GM18505 (cell line): ENCODE measurements at regions not wholly inside any gene's neighbourhood (a gene's known extent, or its start where the extent isn't known, plus 50 kb on each side); places are given as distances from the start of the nearest gene placed in this dataset.

Experiments
- ATAC-seq: cut with Tn5 transposase; IDR thresholded peaks from one replicate; pipeline ENCODE4 v1.9.1; 2021; ENCODE audit not compliant: unreplicated experiment
- POLR2A ChIP-seq: IDR thresholded peaks from 4 replicates; pipeline ENCODE4 v1.6.1; 2011; ENCODE audit warnings: borderline replicate concordance; ENCODE audit not compliant: insufficient read depth, insufficient read length; ENCODE audit errors: extremely low read depth

- ATAC-seq = no peak
- TF ChIP-seq POLR2A = no peak
Measured at GRCh38 chr12:91511795-91512420, 329.3 kb upstream of the DCN start.

GRCh38 chr12:91507754-91508153, 325.1 kb upstream of the DCN start:
- TF ChIP-seq POLR2A = no peak

GRCh38 chr12:91506452-91506851, 323.8 kb upstream of the DCN start:
- ATAC-seq = no peak
- TF ChIP-seq POLR2A = no peak

More at GRCh38 chr12:91507754-91508153, 325.1 kb upstream of the DCN start:
- no peak for ATAC-seq

- no peak for TF ChIP-seq POLR2A
- ATAC-seq = no peak
Measured at GRCh38 chr12:91505006-91505405, 322.4 kb upstream of the DCN start.

- no peak for ATAC-seq
Measured at GRCh38 chr12:91502208-91502607, 319.6 kb upstream of the DCN start.

GRCh38 chr12:91496337-91496736, 313.7 kb upstream of the DCN start:
- TF ChIP-seq POLR2A = no peak
- ATAC-seq = no peak

More at GRCh38 chr12:91502208-91502607, 319.6 kb upstream of the DCN start:
- no peak for TF ChIP-seq POLR2A

GRCh38 chr12:91493308-91493707, 310.7 kb upstream of the DCN start:
- ATAC-seq = no peak
- TF ChIP-seq POLR2A = no peak

- TF ChIP-seq POLR2A = no peak
- ATAC-seq = no peak
Measured at GRCh38 chr12:91492648-91493047, 310.0 kb upstream of the DCN start.

GRCh38 chr12:91490667-91491311, 308.2 kb upstream of the DCN start:
- ATAC-seq = no peak
- no peak for TF ChIP-seq POLR2A

GRCh38 chr12:91483471-91483985, 300.9 kb upstream of the DCN start:
- no peak for ATAC-seq
- no peak for TF ChIP-seq POLR2A

- no peak for ATAC-seq
- no peak for TF ChIP-seq POLR2A
Measured at GRCh38 chr12:91482231-91482630, 299.6 kb upstream of the DCN start.

GRCh38 chr12:91478500-91478899, 295.9 kb upstream of the DCN start:
- no peak for ATAC-seq
- TF ChIP-seq POLR2A = no peak

GRCh38 chr12:91467686-91468085, 285.1 kb upstream of the DCN start:
- ATAC-seq = no peak

GRCh38 chr12:91461061-91461460, 278.4 kb upstream of the DCN start:
- no peak for ATAC-seq
- no peak for TF ChIP-seq POLR2A

More at GRCh38 chr12:91467686-91468085, 285.1 kb upstream of the DCN start:
- TF ChIP-seq POLR2A = no peak
